Right cardiac atrium (tissue), 5 donors: ENCODE measurements at regions not wholly inside any gene's neighbourhood (a gene's known extent, or its start where the extent isn't known, plus 50 kb on each side); places are given as distances from the start of the nearest gene placed in this dataset.

ENCODE experiments used
- ATAC-seq, 2 donors: fragments of 200-7000 bp; cut with Tn5 transposase; one replicate each; pipeline versions ENCODE4 v1.8.0 to v1.9.1; 2020; ENCODE audit warnings: moderate library complexity in 2 of 2, mild to moderate bottlenecking in 1 of 2
- DNase-seq, 3 donors: peaks; one replicate each; pipeline ENCODE4 v3.0.0-alpha.2; 2020
- H3K27ac ChIP-seq: one replicate; pipeline ENCODE4 v1.5.1; 2013; ENCODE audit warnings: mild to moderate bottlenecking, low read length, control low read depth, moderate library complexity
- H3K27me3 ChIP-seq: one replicate; pipeline ENCODE4 v1.6.1; 2013; ENCODE audit not compliant: control insufficient read depth, insufficient read depth
- H3K4me1 ChIP-seq: one replicate; pipeline ENCODE4 v1.6.1; 2013; ENCODE audit warnings: low read length; ENCODE audit not compliant: control insufficient read depth, insufficient read depth
- H3K4me3 ChIP-seq: one replicate; pipeline ENCODE4 v1.5.1; 2013; ENCODE audit warnings: low read length, control low read depth
- H3K9me3 ChIP-seq: one replicate; pipeline ENCODE4 v1.6.1; 2013; ENCODE audit warnings: low read length; ENCODE audit not compliant: control insufficient read depth
- WGBS: extraction: QIAGEN DNeasy Blood & Tissue Kit; methylation state at CpG from one replicate; pipeline ENCODE4 v1.1.7; 2013; 5-methylcytosine and 5-hydroxymethylcytosine counted together
- intact Hi-C, 4 donors: fragments of 100-400 bp; cut with DNase I; formaldehyde crosslinking; loops; one replicate each; pipeline versions ENCODE4 v1.11.0 to v1.14.0; 2022 to 2023
- donor health status: healthy with polysubstance abuse.
- donor health status: DM: no; HTN: yes; CAD: no.
- donor health status: DM: no; HTN: no; CAD: no.
- donor health status: DM: no; HTN: yes; CAD: no; lungs with severe emphysema.
- donor health status: DM: yes; HTN: yes; CAD: no.

GRCh38 chr21:29228306-29228705 is 70.4 kb upstream of the BACH1 start:
- DNase-seq = no peak
- intact Hi-C loops = no loop called here
- Histone ChIP-seq H3K27ac (no peak overlapping the region), H3K4me1 (no peaks in the 10 kb centered on the region), H3K4me3 (no peak overlapping the region), H3K27me3 (no peaks in the 10 kb centered on the region), H3K9me3 (no peaks in the 10 kb centered on the region)
- WGBS = 85% methylated on average over 2 of the region's 2 CpGs
- ATAC-seq = no peak

GRCh38 chr21:29230551-29231261 is 68.0 kb upstream of the BACH1 start:
- no peak for ATAC-seq
- intact Hi-C loops = no loop called here
- 78% methylated on average over 3 of the region's 3 CpGs for WGBS
- no peak overlapping the region for H3K4me3 ChIP-seq
- H3K27ac ChIP-seq = no peak overlapping the region
- no peaks in the 10 kb centered on the region for H3K4me1 ChIP-seq
- H3K27me3 ChIP-seq = no peaks in the 10 kb centered on the region
- no peak for DNase-seq
- H3K9me3 ChIP-seq = no peaks in the 10 kb centered on the region

DNA sequence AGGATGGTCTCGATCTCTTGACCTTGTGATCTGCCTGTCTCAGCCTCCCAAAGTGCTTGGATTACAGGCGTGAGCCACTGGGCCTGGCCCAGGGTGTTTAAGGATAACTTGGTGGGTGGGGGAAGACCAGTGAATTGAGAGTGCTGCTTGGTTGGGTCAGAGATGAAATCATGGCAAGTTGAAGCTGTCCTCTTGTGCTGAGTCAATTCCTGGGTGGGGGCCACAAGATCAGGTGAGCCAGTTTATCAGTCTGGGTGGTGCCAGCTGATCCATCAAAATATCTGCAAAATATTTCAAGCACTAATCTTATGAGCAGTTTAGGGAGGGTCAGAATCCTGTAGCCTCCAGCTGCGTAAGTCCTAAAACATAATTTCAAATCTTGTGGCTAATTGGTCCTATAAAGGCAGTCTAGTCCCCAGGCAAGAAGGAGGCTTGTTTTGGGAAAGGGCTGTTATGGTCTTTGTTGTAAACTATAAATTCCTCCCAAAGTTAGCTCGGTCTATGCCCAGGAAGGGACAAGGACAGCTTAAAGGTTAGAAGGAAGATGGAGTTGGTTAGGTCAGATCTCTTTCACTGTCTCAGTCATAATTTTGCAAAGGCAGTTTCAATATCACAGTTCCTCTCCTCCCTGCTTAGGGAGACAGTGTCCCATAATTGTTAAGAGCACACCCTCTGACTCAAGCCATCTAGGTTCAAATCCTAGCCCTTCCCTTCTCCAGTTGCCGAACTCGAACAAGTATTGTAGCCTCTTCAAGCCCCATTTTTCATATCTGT is 66.8 kb upstream of the BACH1 start:
- Histone ChIP-seq H3K4me3 (no peak overlapping the region), H3K9me3 (no peaks in the 10 kb centered on the region), H3K4me1 (no peaks in the 10 kb centered on the region), H3K27me3 (no peaks in the 10 kb centered on the region), H3K27ac (no peak overlapping the region)
- intact Hi-C loops = no loop called here
- no peak for ATAC-seq
- no peak for DNase-seq
- WGBS = 91% methylated on average over 6 of the region's 6 CpGs

DNA sequence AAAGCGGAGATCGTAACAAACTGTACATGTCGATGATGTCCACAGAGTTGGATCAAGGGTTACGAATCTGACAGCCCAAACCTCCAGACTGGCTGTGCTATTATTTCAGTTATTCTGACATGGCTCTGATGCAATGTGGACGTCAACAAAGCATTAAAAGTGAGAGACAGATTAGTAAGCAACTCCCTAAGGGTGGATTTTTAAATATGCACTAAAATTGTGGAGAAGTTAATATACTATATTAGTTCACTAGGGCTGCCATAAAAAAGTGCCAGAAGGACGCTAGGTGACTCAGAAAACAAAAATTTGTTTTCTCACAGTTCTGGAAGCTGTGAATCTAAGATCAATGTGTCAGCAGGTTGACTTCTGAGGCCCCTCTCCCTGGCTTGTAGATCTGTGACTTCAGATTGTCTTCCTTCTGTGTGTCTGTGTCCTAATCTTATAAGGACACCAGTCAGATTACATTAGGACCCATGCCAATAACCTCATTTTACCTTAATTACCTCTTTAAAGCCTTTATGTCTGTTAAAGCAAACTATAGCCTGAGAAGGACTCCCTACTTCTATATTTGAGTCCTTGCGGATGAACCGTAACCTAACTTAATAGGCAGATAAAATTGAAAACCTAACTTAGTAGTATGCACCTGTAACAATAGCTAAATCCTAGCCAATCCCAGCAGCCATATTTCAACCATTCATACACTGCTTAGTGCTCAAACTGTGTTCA is 66.0 kb upstream of the BACH1 start:
- DNase-seq (no peak), ATAC-seq (no peak)
- intact Hi-C loops = no loop called here
- no peaks in the 10 kb centered on the region for H3K27me3 ChIP-seq
- H3K4me3 ChIP-seq = no peak overlapping the region
- WGBS = 85% methylated on average over 8 of the region's 8 CpGs
- no peak overlapping the region for H3K27ac ChIP-seq
- H3K9me3 ChIP-seq = no peaks in the 10 kb centered on the region
- H3K4me1 ChIP-seq = no peaks in the 10 kb centered on the region

DNA sequence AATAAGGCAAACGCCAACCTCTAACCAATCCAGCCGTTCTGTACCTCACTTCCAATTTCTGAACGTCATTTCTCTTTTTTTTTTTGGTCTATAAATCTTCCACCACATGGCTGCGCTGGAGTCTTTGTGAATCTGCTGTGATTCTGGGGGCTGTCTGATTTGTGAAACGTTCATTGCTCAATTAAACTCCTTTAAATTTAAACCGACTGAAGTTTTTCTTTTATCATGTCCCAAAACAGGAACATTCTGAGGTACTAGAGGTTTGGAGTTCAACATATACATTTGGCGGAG is 65.5 kb upstream of the BACH1 start:
- no peaks in the 10 kb centered on the region for H3K27me3 ChIP-seq
- H3K27ac ChIP-seq = no peak overlapping the region
- intact Hi-C loops = no loop called here
- WGBS = 60% methylated on average over 7 of the region's 7 CpGs
- H3K4me1 ChIP-seq = no peaks in the 10 kb centered on the region
- no peak for ATAC-seq
- DNase-seq = no peak
- H3K9me3 ChIP-seq = no peaks in the 10 kb centered on the region
- H3K4me3 ChIP-seq = no peak overlapping the region

- Histone ChIP-seq H3K4me3 (no peak overlapping the region), H3K27me3 (no peaks in the 10 kb centered on the region), H3K9me3 (no peaks in the 10 kb centered on the region), H3K4me1 (no peaks in the 10 kb centered on the region), H3K27ac (no peak overlapping the region)
- 91% methylated on average over 11 of the region's 11 CpGs for WGBS
- intact Hi-C loops = no loop called here
- ATAC-seq = no peak
- no peak for DNase-seq
These were observed 64.8 kb upstream of the BACH1 start for GRCh38 chr21:29233611-29234540.

DNA sequence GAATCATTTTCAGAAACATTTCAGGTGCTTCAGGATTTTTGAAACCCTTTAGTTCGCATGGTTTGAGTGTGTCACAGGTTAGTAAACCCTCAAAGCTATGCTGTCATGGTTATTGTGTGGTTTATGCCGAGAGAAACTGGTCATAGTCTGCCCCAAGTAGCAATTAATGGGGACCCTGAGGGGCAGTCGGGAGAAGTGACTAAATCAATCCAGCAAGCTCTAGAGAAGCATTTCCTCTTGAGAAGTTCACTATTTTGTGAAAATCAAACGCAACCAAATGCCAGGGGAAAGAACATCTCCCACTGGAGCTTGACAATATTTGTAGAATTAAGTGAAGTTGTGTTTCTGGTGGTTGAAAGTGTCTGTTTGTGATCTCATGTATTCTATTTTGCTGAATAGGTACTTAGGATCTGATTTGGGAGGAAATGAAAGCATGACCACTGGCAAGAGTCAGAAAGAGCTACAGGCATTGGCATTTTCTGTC is 63.0 kb upstream of the BACH1 start:
- H3K4me3 ChIP-seq = no peak overlapping the region
- H3K27ac ChIP-seq = no peak overlapping the region
- ATAC-seq = no peak
- DNase-seq = no peak
- H3K27me3 ChIP-seq = no peaks in the 10 kb centered on the region
- H3K9me3 ChIP-seq = no peaks in the 10 kb centered on the region
- H3K4me1 ChIP-seq = no peaks in the 10 kb centered on the region
- intact Hi-C loops = loop anchor here in 1 of 4 donors (5.0 kb wide), 1 partner anchor 107 kb away; no protein-coding TSS in a partner anchor
- 71% methylated on average over 4 of the region's 4 CpGs for WGBS

DNA sequence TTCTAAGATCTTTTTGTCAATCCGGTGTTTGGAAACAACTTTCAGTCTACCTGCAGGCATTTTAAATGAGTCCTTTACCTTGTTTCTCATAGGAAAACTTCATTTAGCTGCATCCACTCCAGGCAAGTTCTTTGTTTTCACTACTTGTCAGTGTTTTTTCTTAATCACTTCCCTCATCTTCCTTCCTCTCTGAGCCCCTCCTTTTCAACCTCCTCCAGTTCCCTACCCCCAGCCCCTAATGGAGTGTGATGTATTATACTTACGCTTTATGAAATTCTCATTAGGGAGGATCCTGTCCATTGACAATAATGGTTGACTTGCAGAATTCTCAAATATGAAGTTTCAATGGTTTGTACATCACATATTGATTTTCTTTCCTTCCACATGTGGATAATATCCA is 62.5 kb upstream of the BACH1 start:
- DNase-seq (no peak), ATAC-seq (no peak)
- no peaks in the 10 kb centered on the region for H3K9me3 ChIP-seq
- H3K4me3 ChIP-seq = no peak overlapping the region
- no peaks in the 10 kb centered on the region for H3K4me1 ChIP-seq
- 72% methylated on average over 2 of the region's 2 CpGs for WGBS
- no peaks in the 10 kb centered on the region for H3K27me3 ChIP-seq
- H3K27ac ChIP-seq = no peak overlapping the region
- intact Hi-C loops = loop anchor here in 1 of 4 donors (5.0 kb wide), 1 partner anchor 106 kb away; no protein-coding TSS in a partner anchor

- H3K27me3 ChIP-seq = no peaks in the 10 kb centered on the region
- intact Hi-C loops = loop anchor here in 1 of 4 donors (5.0 kb wide), 1 partner anchor 105 kb away; no protein-coding TSS in a partner anchor
- peak in 2 of 3 donors; percentile 31 to 52 for DNase-seq
- no peaks in the 10 kb centered on the region for H3K9me3 ChIP-seq
- peak; percentile 77 to 81 for ATAC-seq
- no peaks in the 10 kb centered on the region for H3K4me1 ChIP-seq
- H3K4me3 ChIP-seq = no peak overlapping the region
- WGBS = 49% methylated on average over 3 of the region's 3 CpGs
- no peak overlapping the region for H3K27ac ChIP-seq
These were observed 61.3 kb upstream of the BACH1 start for GRCh38 chr21:29237110-29238052.
